ENCODE measurements at regions not wholly inside any gene's neighbourhood (a gene's known extent, or its start where the extent isn't known, plus 50 kb on each side); places are given as distances from the start of the nearest gene placed in this dataset.

DNA sequence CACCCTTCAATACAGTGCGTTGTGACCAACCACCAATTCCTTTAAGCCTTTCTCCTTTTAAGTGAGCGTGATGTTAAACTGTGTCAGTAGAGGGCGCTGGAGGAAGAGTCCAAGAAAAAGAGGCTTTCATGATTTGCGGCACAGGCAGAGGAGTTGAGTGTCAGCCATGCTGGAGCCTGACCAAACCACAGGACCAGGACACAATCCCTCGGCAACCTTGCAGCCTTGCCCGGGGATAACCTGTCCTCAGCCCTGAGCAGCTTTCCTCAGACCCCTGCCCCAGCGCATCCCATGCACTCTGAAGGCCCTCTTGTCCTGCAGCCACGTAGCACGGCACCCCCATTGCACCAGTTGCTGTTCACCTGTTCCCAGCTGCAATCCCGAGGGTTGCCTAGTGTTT lies 53.5 kb upstream of the SMIM31 start:
- Histone ChIP-seq H3K9me3 (no peaks in the 10 kb centered on the region), H3K4me3 (no peak overlapping the region), H3K27me3 (no peaks in the 10 kb centered on the region), H3K27ac (no peak overlapping the region), H3K4me1 (no peaks in the 10 kb centered on the region), H3K36me3 (ENCODE audit: low read depth, missing control alignments) (no peaks in the 10 kb centered on the region)
- peak; percentile 69 for DNase-seq
- TF ChIP-seq, protein P1, sequence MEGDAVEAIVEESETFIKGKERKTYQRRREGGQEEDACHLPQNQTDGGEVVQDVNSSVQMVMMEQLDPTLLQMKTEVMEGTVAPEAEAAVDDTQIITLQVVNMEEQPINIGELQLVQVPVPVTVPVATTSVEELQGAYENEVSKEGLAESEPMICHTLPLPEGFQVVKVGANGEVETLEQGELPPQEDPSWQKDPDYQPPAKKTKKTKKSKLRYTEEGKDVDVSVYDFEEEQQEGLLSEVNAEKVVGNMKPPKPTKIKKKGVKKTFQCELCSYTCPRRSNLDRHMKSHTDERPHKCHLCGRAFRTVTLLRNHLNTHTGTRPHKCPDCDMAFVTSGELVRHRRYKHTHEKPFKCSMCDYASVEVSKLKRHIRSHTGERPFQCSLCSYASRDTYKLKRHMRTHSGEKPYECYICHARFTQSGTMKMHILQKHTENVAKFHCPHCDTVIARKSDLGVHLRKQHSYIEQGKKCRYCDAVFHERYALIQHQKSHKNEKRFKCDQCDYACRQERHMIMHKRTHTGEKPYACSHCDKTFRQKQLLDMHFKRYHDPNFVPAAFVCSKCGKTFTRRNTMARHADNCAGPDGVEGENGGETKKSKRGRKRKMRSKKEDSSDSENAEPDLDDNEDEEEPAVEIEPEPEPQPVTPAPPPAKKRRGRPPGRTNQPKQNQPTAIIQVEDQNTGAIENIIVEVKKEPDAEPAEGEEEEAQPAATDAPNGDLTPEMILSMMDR (IDR thresholded peaks at IDR 0.05): peak in 2 of 3 experiments; percentile 25
- no peak for TF ChIP-seq POLR2A (IDR thresholded peaks at IDR 0.05)
- WGBS, 2 donors: 55 to 60% methylated on average over 7 to 9 of the region's 10 CpGs
- intact Hi-C loops (cut with DNase I; ENCODE audit: low total_unique reads): no loop called here

GRCh38 chr4:164701665-164702064 lies 52.3 kb upstream of the SMIM31 start:
- H3K27ac ChIP-seq: no peak overlapping the region
- H3K4me3 ChIP-seq: no peak overlapping the region
- H3K27me3 ChIP-seq: no peaks in the 10 kb centered on the region
- TF ChIP-seq, protein P1 (IDR thresholded peaks at IDR 0.05): no peak
- TF ChIP-seq POLR2A (IDR thresholded peaks at IDR 0.05): no peak
- H3K9me3 ChIP-seq: no peaks in the 10 kb centered on the region
- no peaks in the 10 kb centered on the region for H3K4me1 ChIP-seq
- intact Hi-C loops (cut with DNase I; ENCODE audit: low total_unique reads): no loop called here
- no peak for DNase-seq
- H3K36me3 ChIP-seq (ENCODE audit: low read depth, missing control alignments): no peaks in the 10 kb centered on the region
- 54 to 76% methylated on average over 4 of the region's 4 CpGs for WGBS, 2 donors

Small RNAs in the stretch of these regions (small RNA-seq; reads per million reads assigned to genes)
- gene AC074198.2 (0 reads per million in 2 donors), gene RNU6-284P (0 reads per million in 2 donors)
